Mesodermal cell (in vitro differentiated cells): ENCODE measurements at regions not wholly inside any gene's neighbourhood (a gene's known extent, or its start where the extent isn't known, plus 50 kb on each side); places are given as distances from the start of the nearest gene placed in this dataset.
"Not testable (repeated sequence)": the region's sequence is repeated elsewhere in the genome, so short reads cannot be mapped to it uniquely, and the experiment has no call there.

Experiments used
- H3K27ac ChIP-seq: 2 replicates; pipeline ENCODE4 v1.7.0; 2013; ENCODE audit warnings: mild to moderate bottlenecking, low read depth, low read length, moderate library complexity; ENCODE audit not compliant: severe bottlenecking
- H3K36me3 ChIP-seq: 2 replicates; pipeline ENCODE4 v1.7.1; 2013; ENCODE audit warnings: mild to moderate bottlenecking, low read length, moderate library complexity; ENCODE audit not compliant: control insufficient read depth, insufficient read depth
- H3K4me1 ChIP-seq: one replicate; pipeline ENCODE4 v1.7.1; 2013; ENCODE audit warnings: mild to moderate bottlenecking, low read length; ENCODE audit not compliant: insufficient read depth, control insufficient read depth, poor library complexity, severe bottlenecking
- H3K4me3 ChIP-seq: 2 replicates; pipeline ENCODE4 v1.7.0; 2013; ENCODE audit warnings: low read length, control low read depth, mild to moderate bottlenecking; ENCODE audit not compliant: insufficient read depth, poor library complexity, severe bottlenecking; ENCODE audit errors: extremely low read depth
- H3K9me3 ChIP-seq: 2 replicates; pipeline ENCODE4 v1.7.1; 2013; ENCODE audit warnings: mild to moderate bottlenecking, low read length, moderate library complexity; ENCODE audit not compliant: control insufficient read depth
- WGBS, 2 experiments: methylation state at CpG; one replicate each; pipeline ENCODE4 v1.1.5; 2013; ENCODE audit warnings: missing lambda C conversion rate in 2 of 2; ENCODE audit not compliant: insufficient coverage in 2 of 2; 5-methylcytosine and 5-hydroxymethylcytosine counted together

GRCh38 chr6:12485837-12486236, 195.7 kb downstream of the EDN1 start:
- no peak overlapping the region for H3K27ac ChIP-seq
- WGBS, 2 experiments: no CpG with 5 or more reads among the region's 3 CpGs
- H3K36me3 ChIP-seq: no peaks in the 10 kb centered on the region
- no peaks in the 10 kb centered on the region for H3K9me3 ChIP-seq
- peaks cover 19% of the 10 kb centered on the region for H3K4me1 ChIP-seq
- no peak overlapping the region for H3K4me3 ChIP-seq

DNA sequence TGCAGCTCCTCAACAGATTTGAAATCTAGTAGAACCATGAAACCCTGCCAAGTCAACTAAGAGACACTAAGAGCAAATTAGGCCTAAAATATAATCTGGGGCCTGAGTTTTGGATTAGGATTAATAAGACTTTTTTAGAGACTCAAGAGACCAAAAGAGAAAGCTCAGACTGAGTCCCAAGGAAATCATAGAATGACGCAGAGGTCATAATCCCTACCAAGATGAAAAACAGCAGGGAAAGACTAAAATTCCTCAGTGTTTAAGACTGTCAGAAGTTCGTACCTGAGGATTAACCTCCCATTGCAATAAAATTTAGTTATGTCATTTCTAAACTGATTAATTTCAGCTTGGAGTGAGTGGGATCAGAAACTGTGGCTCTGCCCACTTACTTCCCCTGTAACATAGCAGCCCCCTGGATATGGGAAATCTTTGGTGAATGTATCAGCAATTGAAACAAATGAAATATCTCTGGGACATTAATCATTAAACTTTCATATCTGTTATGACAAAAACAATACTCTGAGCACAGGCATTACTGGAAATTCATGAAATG, 200.3 kb downstream of the EDN1 start:
- Histone ChIP-seq H3K4me1 (no peaks in the 10 kb centered on the region), H3K27ac (no peak overlapping the region), H3K4me3 (no peak overlapping the region), H3K9me3 (no peaks in the 10 kb centered on the region), H3K36me3 (no peaks in the 10 kb centered on the region)
- no CpG with 5 or more reads among the region's 2 CpGs for WGBS, 2 experiments

DNA sequence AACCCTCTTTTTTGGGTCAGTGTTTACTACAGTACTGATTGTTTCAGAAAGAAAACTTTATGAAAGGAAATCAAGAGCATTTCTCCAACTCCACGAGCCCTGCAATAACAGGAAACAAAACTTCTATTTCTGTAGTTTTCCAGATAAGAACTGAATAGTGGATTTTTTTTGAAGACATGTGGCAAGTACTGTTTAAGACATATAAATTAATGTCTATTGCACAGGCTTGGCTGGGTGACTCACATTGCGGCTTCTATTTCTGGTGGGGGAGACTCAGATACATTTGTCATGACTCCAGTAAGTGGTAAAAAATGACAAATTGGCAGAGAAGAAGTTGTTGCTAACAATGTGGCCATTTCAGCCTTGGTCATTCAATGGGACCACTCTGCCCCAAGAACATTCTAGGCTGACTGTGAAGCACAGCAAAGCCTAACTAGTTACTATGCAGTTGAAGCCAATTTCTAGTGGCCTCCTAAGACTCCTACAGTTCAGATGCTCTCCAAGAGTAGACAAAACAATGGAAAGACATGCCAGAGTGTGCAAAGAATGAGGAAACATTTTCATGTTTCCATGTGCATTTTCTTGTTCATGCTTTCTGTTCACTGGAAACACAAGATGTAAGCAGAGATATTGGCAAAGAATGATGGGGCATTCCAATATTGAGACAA, 200.9 kb downstream of the EDN1 start:
- Histone ChIP-seq H3K4me3 (no peak overlapping the region), H3K27ac (no peak overlapping the region), H3K36me3 (no peaks in the 10 kb centered on the region), H3K4me1 (no peaks in the 10 kb centered on the region), H3K9me3 (no peaks in the 10 kb centered on the region)
- WGBS, 2 experiments: 100% methylated on average over 1 of the region's 2 CpGs

GRCh38 chr6:12492929-12493328, 202.8 kb downstream of the EDN1 start:
- not testable (repeated sequence) for H3K36me3 ChIP-seq, H3K4me1 ChIP-seq, H3K27ac ChIP-seq, H3K4me3 ChIP-seq, H3K9me3 ChIP-seq
- WGBS, 2 experiments: 100% methylated on average over 1 of the region's 4 CpGs; no CpG with 5 or more reads in 1 of the 2 experiments

- H3K27ac ChIP-seq: no peak overlapping the region
- no peaks in the 10 kb centered on the region for H3K36me3 ChIP-seq
- 92 to 100% methylated on average over 2 to 4 of the region's 4 CpGs for WGBS, 2 experiments
- no peaks in the 10 kb centered on the region for H3K4me1 ChIP-seq
- H3K4me3 ChIP-seq: no peak overlapping the region
- no peaks in the 10 kb centered on the region for H3K9me3 ChIP-seq
These were observed 203.3 kb downstream of the EDN1 start for GRCh38 chr6:12493446-12493845.

GRCh38 chr6:12494161-12494560, 204.0 kb downstream of the EDN1 start:
- Histone ChIP-seq H3K27ac (no peak overlapping the region), H3K4me1 (no peaks in the 10 kb centered on the region), H3K36me3 (no peaks in the 10 kb centered on the region), H3K4me3 (no peak overlapping the region), H3K9me3 (peaks cover 4% of the 10 kb centered on the region)
- 96 to 100% methylated on average over 3 to 6 of the region's 7 CpGs for WGBS, 2 experiments

DNA sequence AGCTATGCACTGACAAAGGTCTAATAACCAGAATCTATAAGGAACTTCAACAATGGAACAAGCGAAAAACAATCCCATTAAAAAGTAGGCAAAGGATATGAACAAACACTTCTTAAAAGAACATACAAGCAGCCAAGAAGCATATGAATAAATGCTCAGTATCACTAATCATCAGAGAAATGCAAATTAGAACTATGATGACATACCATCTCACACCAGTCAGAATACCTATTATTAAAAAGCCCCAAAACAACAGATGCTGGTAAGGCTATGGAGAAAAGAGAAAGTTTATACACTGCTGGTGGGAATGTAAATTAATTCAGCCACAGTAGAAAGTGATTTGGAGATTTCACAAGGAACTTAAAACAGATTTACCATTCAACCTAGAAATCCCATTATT, 211.8 kb downstream of the EDN1 start:
- Histone ChIP-seq H3K27ac (no peak overlapping the region), H3K4me1 (no peaks in the 10 kb centered on the region), H3K4me3 (no peak overlapping the region), H3K9me3 (peaks cover 7% of the 10 kb centered on the region), H3K36me3 (no peaks in the 10 kb centered on the region)
- WGBS, 2 experiments: 67% methylated on average over 1 of the region's 1 CpG; no CpG with 5 or more reads in 1 of the 2 experiments

- Histone ChIP-seq H3K4me1 (peaks cover 4% of the 10 kb centered on the region), H3K36me3 (no peaks in the 10 kb centered on the region), H3K4me3 (no peak overlapping the region), H3K27ac (no peak overlapping the region), H3K9me3 (peaks cover under 1% of the 10 kb centered on the region)
- no CpG with 5 or more reads among the region's 2 CpGs for WGBS, 2 experiments
These were observed 212.1 kb upstream of the PHACTR1 start for GRCh38 chr6:12504325-12504966.

- 88 to 94% methylated on average over 2 to 4 of the region's 4 CpGs for WGBS, 2 experiments
- no peaks in the 10 kb centered on the region for H3K9me3 ChIP-seq
- H3K27ac ChIP-seq: no peak overlapping the region
- no peaks in the 10 kb centered on the region for H3K36me3 ChIP-seq
- H3K4me1 ChIP-seq: peaks cover 4% of the 10 kb centered on the region
- no peak overlapping the region for H3K4me3 ChIP-seq
These were observed 211.1 kb upstream of the PHACTR1 start for GRCh38 chr6:12505486-12505885.

- WGBS, 2 experiments: 100% methylated on average over 2 of the region's 2 CpGs; no CpG with 5 or more reads in 1 of the 2 experiments
- Histone ChIP-seq H3K27ac (no peak overlapping the region), H3K9me3 (no peaks in the 10 kb centered on the region), H3K36me3 (no peaks in the 10 kb centered on the region), H3K4me1 (peaks cover 4% of the 10 kb centered on the region), H3K4me3 (no peak overlapping the region)
These were observed 210.4 kb upstream of the PHACTR1 start for GRCh38 chr6:12506159-12506558.

DNA sequence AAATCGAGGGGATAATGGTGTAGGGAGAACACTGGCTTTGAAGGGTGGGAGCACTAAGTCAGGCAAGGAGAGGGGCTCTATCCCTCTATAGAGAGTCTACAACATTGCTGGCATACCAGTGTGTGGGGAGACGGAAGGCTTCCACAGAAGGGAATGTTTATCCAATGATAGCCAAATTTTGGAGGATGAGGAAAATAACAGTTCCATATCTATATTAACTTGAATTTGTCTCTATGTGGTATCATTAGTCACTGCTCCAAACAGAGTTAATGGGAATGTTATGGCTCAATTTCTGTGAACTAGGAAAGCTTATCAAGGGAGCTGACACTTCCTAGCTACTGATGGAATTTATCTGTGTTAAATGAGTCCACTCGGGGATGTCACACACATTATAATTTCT, 208.9 kb upstream of the PHACTR1 start:
- H3K9me3 ChIP-seq: no peaks in the 10 kb centered on the region
- H3K4me3 ChIP-seq: no peak overlapping the region
- H3K27ac ChIP-seq: no peak overlapping the region
- H3K4me1 ChIP-seq: peaks cover 4% of the 10 kb centered on the region
- no peaks in the 10 kb centered on the region for H3K36me3 ChIP-seq
- 67 to 83% methylated on average over 1 to 2 of the region's 3 CpGs for WGBS, 2 experiments
